SK-N-SH (cell line): ENCODE measurements at regions not wholly inside any gene's neighbourhood (a gene's known extent, or its start where the extent isn't known, plus 50 kb on each side); places are given as distances from the start of the nearest gene placed in this dataset.

Experiments
- CTCF ChIA-PET: fragments of 300-600, 350-600 bp; formaldehyde crosslinking; extraction: SDS; loops from one replicate; lab custom pipeline; 2021; lab: Yijun Ruan, JAX
- POLR2A ChIA-PET: fragments of 350-600 bp; sonication (Branson Sonifier 250); formaldehyde crosslinking; extraction: SDS; loops from one replicate; lab custom pipeline; 2020; ENCODE audit warnings: antibody characterized with exemption, inconsistent platforms; lab: Yijun Ruan, JAX
- DNase-seq: peaks from one replicate; pipeline ENCODE4 v3.0.0; 2012
- H2AFZ ChIP-seq: fragments of 200-600 bp; sonication (generic); 2 replicates; pipeline ENCODE4 v1.8.1; 2016; ENCODE audit warnings: antibody characterized with exemption, mild to moderate bottlenecking, low read depth
- H3F3A ChIP-seq: fragments of 200-600 bp; sonication (generic); replicated peaks from 2 replicates; pipeline ENCODE3; 2016; ENCODE audit warnings: antibody characterized with exemption, mild to moderate bottlenecking; ENCODE audit not compliant: insufficient read depth
- H3K27ac ChIP-seq, 2 experiments: fragments of 200-500 bp in 1 of 2; fragments of 200-600 bp in 1 of 2; sonication (Bioruptor generic) in 1 of 2; sonication (generic), shearing (Covaris generic) in 1 of 2; 2 replicates each; pipeline versions ENCODE4 v1.5.1 to v1.6.1; 2014 to 2016; ENCODE audit warnings: low read depth in 2 of 2, inconsistent platforms in 1 of 2, low read length in 1 of 2, mild to moderate bottlenecking in 1 of 2, mixed read lengths in 1 of 2
- H3K27me3 ChIP-seq: fragments of 200-600 bp; sonication (generic), shearing (Covaris generic); 2 replicates; pipeline ENCODE4 v1.6.1; 2016; ENCODE audit warnings: mixed run types; ENCODE audit not compliant: insufficient read depth
- H3K36me3 ChIP-seq, 2 experiments: fragments of 200-500 bp in 1 of 2; fragments of 200-600 bp in 1 of 2; sonication (Bioruptor generic) in 1 of 2; sonication (generic) in 1 of 2; replicated peaks in 1 of 2; 2 replicates each; pipeline versions ENCODE3 to v1.5.1; 2014 to 2016; ENCODE audit warnings: low read length in 1 of 2, mild to moderate bottlenecking in 1 of 2; ENCODE audit not compliant: insufficient read depth in 2 of 2, control insufficient read depth in 1 of 2
- H3K4me1 ChIP-seq, 2 experiments: fragments of 200-500 bp in 1 of 2; fragments of 200-600 bp in 1 of 2; sonication (Bioruptor generic) in 1 of 2; sonication (generic), shearing (Covaris generic) in 1 of 2; 2 replicates each; pipeline versions ENCODE4 v1.5.1 to v1.6.1; 2014 to 2016; ENCODE audit warnings: low read depth in 1 of 2, low read length in 1 of 2, mixed run types in 1 of 2; ENCODE audit not compliant: insufficient read depth in 2 of 2, control insufficient read depth in 1 of 2
- H3K4me2 ChIP-seq: fragments of 200-600 bp; sonication (generic), shearing (Covaris generic); 2 replicates; pipeline ENCODE4 v1.6.1; 2017; ENCODE audit warnings: mixed run types
- H3K4me3 ChIP-seq, 2 experiments: fragments of 200-500 bp in 1 of 2; fragments of 200-600 bp in 1 of 2; sonication (Bioruptor generic) in 1 of 2; sonication (generic), shearing (Covaris generic) in 1 of 2; 2 replicates each; pipeline versions ENCODE4 v1.5.1 to v1.8.1; 2014 to 2016; ENCODE audit warnings: low read depth in 2 of 2, inconsistent platforms in 1 of 2, low read length in 1 of 2, mild to moderate bottlenecking in 1 of 2, mixed read lengths in 1 of 2, moderate library complexity in 1 of 2
- H3K79me2 ChIP-seq: fragments of 200-600 bp; sonication (generic); 2 replicates; pipeline ENCODE4 v1.8.1; 2017; ENCODE audit warnings: mild to moderate bottlenecking; ENCODE audit not compliant: insufficient read depth
- H3K9ac ChIP-seq: fragments of 200-600 bp; sonication (generic); 2 replicates; pipeline ENCODE4 v1.6.1; 2017; ENCODE audit warnings: mixed run types
- H3K9me2 ChIP-seq: fragments of 200-600 bp; sonication (generic); 2 replicates; pipeline ENCODE4 v1.6.1; 2017; ENCODE audit warnings: mixed run types
- H3K9me3 ChIP-seq: fragments of 200-600 bp; sonication (generic); 2 replicates; pipeline ENCODE4 v1.6.1; 2017; ENCODE audit warnings: mixed run types, mild to moderate bottlenecking, moderate library complexity
- H4K20me1 ChIP-seq: fragments of 200-600 bp; sonication (generic); 2 replicates; pipeline ENCODE4 v1.6.1; 2017; ENCODE audit warnings: mild to moderate bottlenecking, mixed run types; ENCODE audit not compliant: insufficient read depth
- CHD2 ChIP-seq: fragments of 150-350 bp; IDR thresholded peaks from 2 replicates; pipeline ENCODE4 v1.6.1; 2018; ENCODE audit warnings: low read length; ENCODE audit not compliant: partially characterized antibody
- ELF1 ChIP-seq: IDR thresholded peaks from 2 replicates; pipeline ENCODE4 v1.4.0; 2012
- EP300 ChIP-seq, 2 experiments: IDR thresholded peaks; 2 replicates each; pipeline versions ENCODE4 v1.4.0 to v1.6.1; 2012; ENCODE audit warnings: borderline replicate concordance in 1 of 2, low read depth in 1 of 2, low read length in 1 of 2
- EZH2phosphoT487 ChIP-seq: fragments of 200-600 bp; sonication (generic); IDR thresholded peaks from 2 replicates; pipeline ENCODE4 v1.6.1; 2017; ENCODE audit warnings: low read depth, mixed run types, mild to moderate bottlenecking, antibody characterized with exemption, moderate library complexity, borderline replicate concordance
- FOSL2 ChIP-seq: IDR thresholded peaks from 2 replicates; pipeline ENCODE4 v1.4.0; 2012; ENCODE audit warnings: low read depth, mild to moderate bottlenecking, moderate library complexity, borderline replicate concordance
- FOXJ3 ChIP-seq: sonication (generic); formaldehyde crosslinking; IDR thresholded peaks from 2 replicates; pipeline ENCODE4 v1.5.1; 2020; ENCODE audit warnings: mild to moderate bottlenecking, missing genetic modification reagents
- GABPA ChIP-seq: IDR thresholded peaks from 2 replicates; pipeline ENCODE4 v1.4.0; 2012; ENCODE audit warnings: low read depth, mild to moderate bottlenecking
- MEF2A ChIP-seq: IDR thresholded peaks from 2 replicates; pipeline ENCODE4 v1.4.0; 2012; ENCODE audit warnings: low read depth, borderline replicate concordance
- MXI1 ChIP-seq: IDR thresholded peaks from 2 replicates; pipeline ENCODE4 v1.6.1; 2012; ENCODE audit warnings: mild to moderate bottlenecking, low read depth, low read length, improper control_type of control experiment
- NFIC ChIP-seq: IDR thresholded peaks from 2 replicates; pipeline ENCODE4 v1.4.0; 2012; ENCODE audit warnings: borderline replicate concordance
- RAD21 ChIP-seq: IDR thresholded peaks from 2 replicates; pipeline ENCODE4 v1.6.1; 2012; ENCODE audit warnings: mild to moderate bottlenecking, low read length
- RFX5 ChIP-seq: IDR thresholded peaks from 2 replicates; pipeline ENCODE4 v1.6.1; 2012; ENCODE audit warnings: mild to moderate bottlenecking, improper control_type of control experiment, low read length
- SMC3 ChIP-seq: IDR thresholded peaks from 2 replicates; pipeline ENCODE4 v1.6.1; 2012; ENCODE audit warnings: low read depth, low read length, improper control_type of control experiment
- TAF1 ChIP-seq: IDR thresholded peaks from 2 replicates; pipeline ENCODE4 v1.6.1; 2012; ENCODE audit warnings: low read depth, mild to moderate bottlenecking, low read length, moderate library complexity, borderline replicate concordance
- TCF12 ChIP-seq: IDR thresholded peaks from 2 replicates; pipeline ENCODE4 v1.4.0; 2012
- TEAD4 ChIP-seq: IDR thresholded peaks from 2 replicates; pipeline ENCODE4 v1.4.0; 2012; ENCODE audit warnings: mild to moderate bottlenecking, borderline replicate concordance; ENCODE audit not compliant: insufficient read depth
- YY1 ChIP-seq: IDR thresholded peaks from 2 replicates; pipeline ENCODE4 v1.4.0; 2012; ENCODE audit warnings: low read depth, mild to moderate bottlenecking
- WGBS: methylation state at CpG from one replicate; pipeline ENCODE4 v1.1.6; 2017; ENCODE audit warnings: low lambda C conversion rate; 5-methylcytosine and 5-hydroxymethylcytosine counted together
- TF ChIP-seq, protein P1 (sequence below): fragments of 200-600 bp; sonication (generic); IDR thresholded peaks from 2 replicates; pipeline ENCODE4 v1.6.1; 2017; ENCODE audit warnings: antibody characterized with exemption, mild to moderate bottlenecking, moderate library complexity
- TF ChIP-seq, protein P2 (sequence below): IDR thresholded peaks from 2 replicates; pipeline ENCODE4 v1.6.1; 2012; ENCODE audit warnings: mild to moderate bottlenecking, low read depth, low read length, moderate library complexity
- TF ChIP-seq, protein P3 (sequence below): fragments of 150-350 bp; IDR thresholded peaks from 2 replicates; pipeline ENCODE4 v1.6.1; 2017; ENCODE audit warnings: antibody characterized with exemption, low read length, low read depth, borderline replicate concordance
- TF ChIP-seq, protein P4 (sequence below): IDR thresholded peaks from 2 replicates; pipeline ENCODE4 v1.4.0; 2012; ENCODE audit warnings: low read depth, borderline replicate concordance
- TF ChIP-seq, protein P5 (sequence below): IDR thresholded peaks from 2 replicates; pipeline ENCODE4 v1.4.0; 2012; ENCODE audit warnings: low read depth, borderline replicate concordance
- TF ChIP-seq, protein P6 (sequence below): IDR thresholded peaks from 2 replicates; pipeline ENCODE4 v1.4.0; 2012; ENCODE audit warnings: low read depth

DNA sequence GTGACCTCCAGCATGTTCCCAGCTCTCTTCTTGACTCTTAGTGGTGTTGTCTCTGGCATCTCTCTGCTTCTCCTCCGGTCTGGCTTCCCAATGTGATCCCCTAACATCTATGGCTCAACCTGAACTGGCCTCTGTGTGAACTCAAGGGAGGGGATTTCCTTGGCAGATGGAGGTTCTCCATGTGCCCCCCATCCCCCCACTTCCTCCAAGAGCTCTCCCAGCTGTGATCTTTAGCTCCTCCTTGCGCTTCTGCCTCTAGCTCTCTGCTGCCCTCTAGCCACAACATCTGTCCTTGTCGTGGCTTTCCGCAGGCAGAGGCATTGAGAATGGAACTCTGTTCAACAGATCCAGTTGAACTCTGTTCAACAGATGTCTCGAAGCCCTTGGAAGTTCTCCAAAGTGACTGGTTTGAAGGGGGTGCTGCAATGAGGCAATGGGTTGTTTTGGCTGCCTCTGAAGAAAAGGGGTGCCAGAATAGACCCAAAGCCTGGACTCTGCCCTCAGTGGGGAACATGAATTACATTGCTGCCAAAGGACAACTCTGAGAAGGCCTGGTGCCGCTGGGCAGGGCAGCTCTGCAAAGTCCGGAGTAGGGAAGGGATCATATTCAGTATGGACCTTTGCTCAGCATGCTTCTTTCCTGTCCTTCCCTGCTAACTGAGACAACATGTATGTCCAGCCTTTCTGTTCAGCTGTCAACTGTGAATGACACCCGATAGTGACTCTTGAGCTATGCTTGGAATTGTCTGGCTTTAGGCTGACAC lies 61.9 kb downstream of the ADM start:
- no peak overlapping the region for H3K4me2 ChIP-seq
- no peaks in the 10 kb centered on the region for H3K27me3 ChIP-seq
- WGBS: 41% methylated on average over 6 of the region's 8 CpGs
- no peaks in the 10 kb centered on the region for H4K20me1 ChIP-seq
- no peak overlapping the region for H3K9ac ChIP-seq
- peak; percentile 39 for DNase-seq
- CTCF ChIA-PET: interaction anchor here (0.7 to 3.6 kb wide), 12 partner anchors 8 to 375 kb away, joined by 3 to 20 read pairs (median 4); no protein-coding TSS in a partner anchor
- POLR2A ChIA-PET: no interaction called here
- no peak overlapping the region for H2AFZ ChIP-seq
- H3K4me3 ChIP-seq: no peak overlapping the region
- H3K36me3 ChIP-seq: no peaks in the 10 kb centered on the region
- peaks cover 0 to 8% of the 10 kb centered on the region in 2 experiments; a peak in 1 of 4 replicates for H3K4me1 ChIP-seq
- no peaks in the 10 kb centered on the region for H3K9me2 ChIP-seq
- no peaks in the 10 kb centered on the region for H3K79me2 ChIP-seq
- H3K9me3 ChIP-seq: 0 out of 2 replicates have a peak, but pooled peaks cover 3% of the 10 kb centered on the region
- no peaks in the 10 kb centered on the region for H3F3A ChIP-seq
- no peak overlapping the region; a peak in 1 of 4 replicates for H3K27ac ChIP-seq
- TF ChIP-seq FOSL2: no peak
- TF ChIP-seq, protein P1, sequence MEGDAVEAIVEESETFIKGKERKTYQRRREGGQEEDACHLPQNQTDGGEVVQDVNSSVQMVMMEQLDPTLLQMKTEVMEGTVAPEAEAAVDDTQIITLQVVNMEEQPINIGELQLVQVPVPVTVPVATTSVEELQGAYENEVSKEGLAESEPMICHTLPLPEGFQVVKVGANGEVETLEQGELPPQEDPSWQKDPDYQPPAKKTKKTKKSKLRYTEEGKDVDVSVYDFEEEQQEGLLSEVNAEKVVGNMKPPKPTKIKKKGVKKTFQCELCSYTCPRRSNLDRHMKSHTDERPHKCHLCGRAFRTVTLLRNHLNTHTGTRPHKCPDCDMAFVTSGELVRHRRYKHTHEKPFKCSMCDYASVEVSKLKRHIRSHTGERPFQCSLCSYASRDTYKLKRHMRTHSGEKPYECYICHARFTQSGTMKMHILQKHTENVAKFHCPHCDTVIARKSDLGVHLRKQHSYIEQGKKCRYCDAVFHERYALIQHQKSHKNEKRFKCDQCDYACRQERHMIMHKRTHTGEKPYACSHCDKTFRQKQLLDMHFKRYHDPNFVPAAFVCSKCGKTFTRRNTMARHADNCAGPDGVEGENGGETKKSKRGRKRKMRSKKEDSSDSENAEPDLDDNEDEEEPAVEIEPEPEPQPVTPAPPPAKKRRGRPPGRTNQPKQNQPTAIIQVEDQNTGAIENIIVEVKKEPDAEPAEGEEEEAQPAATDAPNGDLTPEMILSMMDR: peak; percentile 72
- peak; percentile 68 for TF ChIP-seq TCF12
- peak; percentile 73 for TF ChIP-seq RAD21
- TF ChIP-seq GABPA: no peak
- TF ChIP-seq, protein P2, sequence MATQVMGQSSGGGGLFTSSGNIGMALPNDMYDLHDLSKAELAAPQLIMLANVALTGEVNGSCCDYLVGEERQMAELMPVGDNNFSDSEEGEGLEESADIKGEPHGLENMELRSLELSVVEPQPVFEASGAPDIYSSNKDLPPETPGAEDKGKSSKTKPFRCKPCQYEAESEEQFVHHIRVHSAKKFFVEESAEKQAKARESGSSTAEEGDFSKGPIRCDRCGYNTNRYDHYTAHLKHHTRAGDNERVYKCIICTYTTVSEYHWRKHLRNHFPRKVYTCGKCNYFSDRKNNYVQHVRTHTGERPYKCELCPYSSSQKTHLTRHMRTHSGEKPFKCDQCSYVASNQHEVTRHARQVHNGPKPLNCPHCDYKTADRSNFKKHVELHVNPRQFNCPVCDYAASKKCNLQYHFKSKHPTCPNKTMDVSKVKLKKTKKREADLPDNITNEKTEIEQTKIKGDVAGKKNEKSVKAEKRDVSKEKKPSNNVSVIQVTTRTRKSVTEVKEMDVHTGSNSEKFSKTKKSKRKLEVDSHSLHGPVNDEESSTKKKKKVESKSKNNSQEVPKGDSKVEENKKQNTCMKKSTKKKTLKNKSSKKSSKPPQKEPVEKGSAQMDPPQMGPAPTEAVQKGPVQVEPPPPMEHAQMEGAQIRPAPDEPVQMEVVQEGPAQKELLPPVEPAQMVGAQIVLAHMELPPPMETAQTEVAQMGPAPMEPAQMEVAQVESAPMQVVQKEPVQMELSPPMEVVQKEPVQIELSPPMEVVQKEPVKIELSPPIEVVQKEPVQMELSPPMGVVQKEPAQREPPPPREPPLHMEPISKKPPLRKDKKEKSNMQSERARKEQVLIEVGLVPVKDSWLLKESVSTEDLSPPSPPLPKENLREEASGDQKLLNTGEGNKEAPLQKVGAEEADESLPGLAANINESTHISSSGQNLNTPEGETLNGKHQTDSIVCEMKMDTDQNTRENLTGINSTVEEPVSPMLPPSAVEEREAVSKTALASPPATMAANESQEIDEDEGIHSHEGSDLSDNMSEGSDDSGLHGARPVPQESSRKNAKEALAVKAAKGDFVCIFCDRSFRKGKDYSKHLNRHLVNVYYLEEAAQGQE: peak; percentile 38; the same call in 1 of the 2 replicates
- TF ChIP-seq, protein P3, sequence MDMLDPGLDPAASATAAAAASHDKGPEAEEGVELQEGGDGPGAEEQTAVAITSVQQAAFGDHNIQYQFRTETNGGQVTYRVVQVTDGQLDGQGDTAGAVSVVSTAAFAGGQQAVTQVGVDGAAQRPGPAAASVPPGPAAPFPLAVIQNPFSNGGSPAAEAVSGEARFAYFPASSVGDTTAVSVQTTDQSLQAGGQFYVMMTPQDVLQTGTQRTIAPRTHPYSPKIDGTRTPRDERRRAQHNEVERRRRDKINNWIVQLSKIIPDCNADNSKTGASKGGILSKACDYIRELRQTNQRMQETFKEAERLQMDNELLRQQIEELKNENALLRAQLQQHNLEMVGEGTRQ: no peak
- TF ChIP-seq, protein P4, sequence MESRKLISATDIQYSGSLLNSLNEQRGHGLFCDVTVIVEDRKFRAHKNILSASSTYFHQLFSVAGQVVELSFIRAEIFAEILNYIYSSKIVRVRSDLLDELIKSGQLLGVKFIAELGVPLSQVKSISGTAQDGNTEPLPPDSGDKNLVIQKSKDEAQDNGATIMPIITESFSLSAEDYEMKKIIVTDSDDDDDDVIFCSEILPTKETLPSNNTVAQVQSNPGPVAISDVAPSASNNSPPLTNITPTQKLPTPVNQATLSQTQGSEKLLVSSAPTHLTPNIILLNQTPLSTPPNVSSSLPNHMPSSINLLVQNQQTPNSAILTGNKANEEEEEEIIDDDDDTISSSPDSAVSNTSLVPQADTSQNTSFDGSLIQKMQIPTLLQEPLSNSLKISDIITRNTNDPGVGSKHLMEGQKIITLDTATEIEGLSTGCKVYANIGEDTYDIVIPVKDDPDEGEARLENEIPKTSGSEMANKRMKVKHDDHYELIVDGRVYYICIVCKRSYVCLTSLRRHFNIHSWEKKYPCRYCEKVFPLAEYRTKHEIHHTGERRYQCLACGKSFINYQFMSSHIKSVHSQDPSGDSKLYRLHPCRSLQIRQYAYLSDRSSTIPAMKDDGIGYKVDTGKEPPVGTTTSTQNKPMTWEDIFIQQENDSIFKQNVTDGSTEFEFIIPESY: no peak
- TF ChIP-seq FOXJ3 (CRISPR knock-in tag): no peak
- no peak for TF ChIP-seq TEAD4
- TF ChIP-seq RFX5: no peak
- TF ChIP-seq, protein P5, sequence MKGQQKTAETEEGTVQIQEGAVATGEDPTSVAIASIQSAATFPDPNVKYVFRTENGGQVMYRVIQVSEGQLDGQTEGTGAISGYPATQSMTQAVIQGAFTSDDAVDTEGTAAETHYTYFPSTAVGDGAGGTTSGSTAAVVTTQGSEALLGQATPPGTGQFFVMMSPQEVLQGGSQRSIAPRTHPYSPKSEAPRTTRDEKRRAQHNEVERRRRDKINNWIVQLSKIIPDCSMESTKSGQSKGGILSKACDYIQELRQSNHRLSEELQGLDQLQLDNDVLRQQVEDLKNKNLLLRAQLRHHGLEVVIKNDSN: no peak
- TF ChIP-seq TAF1: no peak
- no peak for TF ChIP-seq MXI1
- TF ChIP-seq NFIC: no peak
- no peak for TF ChIP-seq EZH2phosphoT487
- TF ChIP-seq YY1: no peak
- TF ChIP-seq, protein P6, sequence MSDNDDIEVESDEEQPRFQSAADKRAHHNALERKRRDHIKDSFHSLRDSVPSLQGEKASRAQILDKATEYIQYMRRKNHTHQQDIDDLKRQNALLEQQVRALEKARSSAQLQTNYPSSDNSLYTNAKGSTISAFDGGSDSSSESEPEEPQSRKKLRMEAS: peak; percentile 64
- no peak for TF ChIP-seq ELF1
- TF ChIP-seq SMC3: peak; percentile 50
- TF ChIP-seq EP300 (IDR thresholded peaks at IDR 0.05; ENCODE audit: borderline replicate concordance in 1 of 2, low read depth in 1 of 2, low read length in 1 of 2): 0 out of 4 replicates have a peak, but pooled peaks of 1 of the 2 experiments have one; percentile 5
- peak; percentile 61 for TF ChIP-seq CHD2
- no peak for TF ChIP-seq MEF2A
